ENCODE measurements at regions not wholly inside any gene's neighbourhood (a gene's known extent, or its start where the extent isn't known, plus 50 kb on each side); places are given as distances from the start of the nearest gene placed in this dataset.
A peak's percentile ranks its signal among the peaks of the same experiment; 100 is the strongest.
"Not testable (repeated sequence)": the region's sequence is repeated elsewhere in the genome, so short reads cannot be mapped to it uniquely, and the experiment has no call there.

DNA sequence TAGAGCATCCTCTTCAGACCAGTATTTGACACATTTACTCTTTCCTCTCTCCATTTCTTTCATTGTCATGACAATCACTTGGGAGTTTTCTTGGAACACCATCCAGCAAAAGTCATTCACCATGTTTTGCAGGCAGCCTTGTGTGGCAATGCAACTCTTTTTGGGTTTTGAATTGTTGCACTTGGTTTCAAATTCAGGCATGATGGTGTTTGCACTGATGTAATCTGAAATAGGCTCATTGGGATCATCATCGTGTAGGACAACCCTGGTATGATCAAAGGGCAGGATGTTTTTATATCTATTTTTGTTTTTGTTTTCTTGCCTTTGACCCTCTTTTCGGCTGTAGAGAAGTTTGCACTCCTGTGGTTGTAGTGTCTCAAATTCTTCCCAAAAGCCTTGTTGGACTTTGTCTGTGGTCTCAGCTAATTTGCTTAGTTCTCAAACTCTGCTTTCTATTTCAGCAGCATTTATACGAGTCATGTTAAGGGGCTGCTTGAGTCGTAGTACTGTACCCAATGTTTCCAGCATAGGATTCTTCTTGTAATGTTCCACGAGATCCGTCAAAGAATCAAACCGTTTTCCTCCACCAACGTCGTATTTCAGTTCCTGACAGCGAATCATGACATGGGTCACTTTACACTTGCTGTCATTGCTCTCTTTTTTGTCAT lies 160.8 kb upstream of the TNFAIP3 start:
- DNase-seq: no peak
- Mint-ChIP-seq H3K4me3 (peak overlapping the region in 1 of 5 donors; percentile 24), H3K27ac (peak overlapping the region; percentile 91 to 98 (median 93)), H3K9me3 (no peaks in the 10 kb centered on the region), H3K4me1 (peaks cover 54 to 58% of the 10 kb centered on the region in 2 donors), H3K27me3 (ENCODE audit: low read depth in 3 of 3) (peaks cover 12 to 26% (median 24%) of the 10 kb centered on the region in 3 donors), H3K36me3 (peaks cover 0 to 5% (median 3%) of the 10 kb centered on the region in 3 donors)

DNA sequence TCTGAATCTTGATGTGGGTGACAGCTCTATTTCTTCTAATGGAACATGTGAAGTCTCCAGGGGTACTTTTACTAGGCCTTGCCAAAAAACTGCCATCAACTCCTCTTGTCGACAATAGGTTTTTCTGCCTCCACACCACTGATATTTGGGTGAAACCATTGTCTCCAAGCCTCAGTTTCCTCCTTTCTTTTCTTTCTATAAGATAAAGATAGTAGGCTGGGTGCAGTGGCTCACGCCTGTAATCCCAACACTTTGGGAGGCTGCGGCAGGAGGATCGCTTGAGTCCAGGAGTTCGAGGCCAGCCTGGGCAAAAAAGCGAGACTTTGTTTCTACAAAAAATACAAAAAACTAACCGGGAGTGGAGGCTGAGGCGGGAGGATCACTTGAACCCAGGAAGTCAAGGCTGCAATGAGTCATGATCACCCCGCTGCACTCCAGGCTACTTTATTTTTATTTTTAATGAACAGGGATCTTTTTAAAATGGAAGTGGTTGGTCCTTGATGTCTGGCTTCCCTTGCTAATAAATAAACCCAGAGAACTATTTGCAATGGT lies 159.9 kb upstream of the TNFAIP3 start:
- Mint-ChIP-seq H3K36me3 (peaks cover 0 to 5% (median 3%) of the 10 kb centered on the region in 3 donors), H3K9me3 (peaks cover 0 to 3% (median 0%) of the 10 kb centered on the region in 6 donors), H3K27me3 (ENCODE audit: low read depth in 3 of 3) (peaks cover 10 to 26% (median 22%) of the 10 kb centered on the region in 3 donors), H3K27ac (peak overlapping the region; percentile 91 to 98 (median 93)), H3K4me3 (peak overlapping the region; percentile 40 to 74 (median 67)), H3K4me1 (peaks cover 58% of the 10 kb centered on the region in 2 donors)
- DNase-seq: no peak

DNA sequence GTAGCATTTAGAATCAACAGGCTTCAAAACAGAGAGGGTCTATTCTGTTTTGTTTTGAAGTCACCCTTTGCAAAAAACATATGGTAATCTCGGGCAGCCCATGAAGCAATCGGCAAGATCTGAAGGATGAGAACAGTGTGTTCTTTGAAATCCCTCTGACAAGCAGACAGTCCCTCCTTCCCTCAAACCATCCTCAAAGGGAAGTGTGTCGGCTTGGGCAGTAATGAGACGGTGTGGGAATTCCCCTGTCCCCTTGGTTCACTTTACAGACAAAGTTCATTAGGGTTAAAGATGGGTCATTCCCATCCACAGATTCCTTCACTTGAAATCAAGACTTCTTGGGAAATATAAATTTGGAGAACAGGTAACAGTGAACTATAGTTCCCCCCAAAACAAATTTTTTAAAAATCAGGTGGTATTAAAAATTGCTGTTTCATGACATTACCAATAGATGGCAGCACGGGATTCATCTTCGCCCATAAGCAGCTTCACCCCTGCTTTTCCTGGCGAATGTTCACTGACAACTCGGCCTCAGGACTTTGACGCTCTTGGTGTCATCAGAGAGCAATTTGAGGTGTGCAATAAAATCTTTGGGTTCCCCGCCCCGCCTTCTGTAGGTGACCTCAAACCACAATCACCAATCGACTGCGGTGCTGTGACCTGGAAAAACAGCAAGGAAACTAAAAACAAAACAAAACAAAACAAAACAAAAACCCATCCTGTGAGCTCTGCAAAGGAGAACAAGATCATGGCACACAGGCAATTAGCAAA lies 159.3 kb upstream of the TNFAIP3 start:
- Mint-ChIP-seq H3K9me3 (peaks cover 0 to 3% (median 0%) of the 10 kb centered on the region in 6 donors), H3K27ac (peak overlapping the region; percentile 91 to 98 (median 93)), H3K4me1 (peaks cover 58 to 60% of the 10 kb centered on the region in 2 donors), H3K27me3 (ENCODE audit: low read depth in 3 of 3) (peaks cover 10 to 26% (median 20%) of the 10 kb centered on the region in 3 donors), H3K36me3 (peaks cover 0 to 5% (median 3%) of the 10 kb centered on the region in 3 donors), H3K4me3 (peak overlapping the region; percentile 40 to 74 (median 67))
- peak; percentile 96 to 97 (median 97) for DNase-seq

DNA sequence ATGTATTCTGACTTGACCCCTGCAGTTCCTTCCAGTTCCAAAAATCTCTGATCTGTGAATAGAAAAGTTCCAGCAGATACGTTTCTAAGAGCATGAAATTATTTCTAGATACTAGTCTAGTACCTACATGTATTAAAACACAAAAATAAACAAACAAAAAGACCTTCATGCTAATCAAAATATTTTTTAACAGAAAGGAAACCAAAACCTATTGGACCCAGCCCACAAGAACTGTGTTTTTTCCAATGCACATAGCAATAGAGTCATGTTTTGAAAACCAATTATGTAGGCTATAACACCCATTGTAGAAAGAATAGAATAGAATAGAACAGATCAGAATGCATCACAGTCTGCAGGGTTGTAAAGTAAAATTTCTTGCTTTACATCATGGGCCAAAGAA lies 158.6 kb upstream of the TNFAIP3 start:
- Mint-ChIP-seq H3K9me3 (peaks cover 0 to 3% (median 0%) of the 10 kb centered on the region in 6 donors), H3K27ac (peak overlapping the region; percentile 91 to 98 (median 93)), H3K4me1 (peaks cover 58 to 60% of the 10 kb centered on the region in 2 donors), H3K36me3 (peaks cover 0 to 5% (median 3%) of the 10 kb centered on the region in 3 donors), H3K27me3 (ENCODE audit: low read depth in 3 of 3) (peaks cover 9 to 26% (median 20%) of the 10 kb centered on the region in 3 donors), H3K4me3 (peak overlapping the region; percentile 40 to 74 (median 67))
- peak; percentile 56 to 62 (median 56) for DNase-seq

DNA sequence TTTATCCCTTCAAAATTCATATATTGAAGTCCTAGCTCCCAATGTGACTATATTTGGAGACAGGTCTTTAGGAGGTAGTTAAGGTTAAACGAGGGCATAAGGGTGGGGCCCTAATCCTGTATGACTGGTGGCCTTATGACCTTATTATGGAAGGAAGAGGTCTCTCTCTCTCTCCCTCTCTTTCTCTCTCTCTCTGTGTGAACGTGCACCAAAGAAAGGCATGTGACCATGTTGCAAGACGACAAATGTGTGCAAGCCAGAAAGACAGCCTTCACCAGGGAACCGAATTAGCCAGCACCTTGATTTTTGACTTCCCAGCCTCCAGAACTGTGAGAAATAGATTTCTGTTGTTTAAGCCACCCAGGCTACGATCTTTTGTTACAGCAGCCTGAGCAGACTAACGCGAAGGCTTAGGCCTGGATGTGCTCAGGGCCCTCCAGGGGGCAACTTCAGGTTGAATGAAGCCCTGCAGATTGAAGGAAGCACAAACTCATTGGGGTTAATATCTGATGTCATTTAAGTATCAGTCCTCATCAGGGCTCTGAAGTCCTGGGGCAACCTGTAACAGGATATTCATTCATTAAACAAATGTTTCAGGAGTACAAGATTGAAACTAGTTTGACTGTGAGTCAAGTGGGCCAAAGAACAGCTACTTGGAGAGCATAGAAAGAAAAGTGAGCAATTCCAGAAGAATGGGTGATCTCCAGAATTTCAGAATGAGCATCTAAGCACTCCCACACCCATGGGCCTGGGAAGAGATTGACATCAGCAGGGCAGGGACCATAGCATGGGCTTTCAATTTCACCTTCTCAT lies 157.4 kb upstream of the TNFAIP3 start:
- Mint-ChIP-seq H3K27me3 (ENCODE audit: low read depth in 3 of 3) (peaks cover 9 to 28% (median 23%) of the 10 kb centered on the region in 3 donors), H3K9me3 (peaks cover 0 to 3% (median 0%) of the 10 kb centered on the region in 6 donors), H3K4me3 (peak overlapping the region in 1 of 5 donors; percentile 28), H3K4me1 (peaks cover 69% of the 10 kb centered on the region in 2 donors), H3K27ac (peak overlapping the region; percentile 67 to 98 (median 93)), H3K36me3 (peaks cover 0 to 5% (median 3%) of the 10 kb centered on the region in 3 donors)
- DNase-seq: no peak

DNA sequence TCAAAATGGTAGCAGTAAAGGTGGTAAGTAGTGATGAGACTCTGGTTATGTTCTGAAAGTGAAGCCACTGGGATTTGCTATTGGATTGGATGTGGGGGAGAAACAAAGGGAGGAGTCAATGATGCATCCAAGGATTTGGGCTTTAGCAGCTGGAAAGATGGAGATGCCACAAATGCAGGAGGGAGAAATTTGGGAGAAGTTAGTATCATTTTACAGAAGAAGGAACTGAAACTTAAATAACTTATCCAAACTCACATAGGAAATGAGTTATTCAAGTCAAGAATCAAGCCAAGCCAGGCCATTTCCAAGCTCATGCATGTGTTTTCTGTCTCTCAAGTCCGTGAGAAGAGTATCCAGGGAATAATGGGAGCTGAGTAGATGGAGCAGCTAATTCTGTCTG lies 155.1 kb upstream of the TNFAIP3 start:
- DNase-seq: no peak
- Mint-ChIP-seq H3K4me1 (peaks cover 72% of the 10 kb centered on the region in 2 donors), H3K36me3 (peaks cover 0 to 5% (median 3%) of the 10 kb centered on the region in 3 donors), H3K27ac (peak overlapping the region in 5 of 6 donors; percentile 30 to 96 (median 83)), H3K9me3 (peaks cover 0 to 3% (median 0%) of the 10 kb centered on the region in 6 donors), H3K4me3 (no peak overlapping the region), H3K27me3 (ENCODE audit: low read depth in 3 of 3) (peaks cover 9 to 33% (median 21%) of the 10 kb centered on the region in 3 donors)

DNA sequence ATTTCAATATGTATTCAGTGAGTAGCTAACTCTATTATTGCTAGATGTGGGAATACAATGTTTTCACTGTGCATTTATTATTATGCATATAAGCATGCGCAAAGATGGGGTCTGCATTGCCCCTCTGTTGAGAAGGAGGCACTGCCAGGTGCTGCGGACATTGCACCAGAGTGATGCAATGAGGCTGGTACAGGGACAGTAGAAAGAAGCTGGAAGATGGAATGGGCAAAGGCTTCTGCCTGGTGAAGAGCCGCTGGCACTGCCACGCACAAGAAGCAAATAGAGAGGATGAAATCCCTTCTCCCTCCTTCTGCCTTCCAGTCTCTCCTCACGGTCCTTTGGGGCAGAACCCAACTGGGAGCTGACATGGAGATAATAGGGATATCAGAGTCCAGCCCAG lies 154.5 kb upstream of the TNFAIP3 start:
- peaks cover 72% of the 10 kb centered on the region in 2 donors for H3K4me1 Mint-ChIP-seq
- peaks cover 0 to 3% (median 0%) of the 10 kb centered on the region in 6 donors for H3K9me3 Mint-ChIP-seq
- H3K27ac Mint-ChIP-seq: peak overlapping the region in 5 of 6 donors; percentile 30 to 96 (median 83)
- no peak for DNase-seq
- no peak overlapping the region for H3K4me3 Mint-ChIP-seq
- peaks cover 0 to 5% (median 3%) of the 10 kb centered on the region in 3 donors for H3K36me3 Mint-ChIP-seq
- peaks cover 10 to 36% (median 24%) of the 10 kb centered on the region in 3 donors for H3K27me3 Mint-ChIP-seq (ENCODE audit: low read depth in 3 of 3)

DNA sequence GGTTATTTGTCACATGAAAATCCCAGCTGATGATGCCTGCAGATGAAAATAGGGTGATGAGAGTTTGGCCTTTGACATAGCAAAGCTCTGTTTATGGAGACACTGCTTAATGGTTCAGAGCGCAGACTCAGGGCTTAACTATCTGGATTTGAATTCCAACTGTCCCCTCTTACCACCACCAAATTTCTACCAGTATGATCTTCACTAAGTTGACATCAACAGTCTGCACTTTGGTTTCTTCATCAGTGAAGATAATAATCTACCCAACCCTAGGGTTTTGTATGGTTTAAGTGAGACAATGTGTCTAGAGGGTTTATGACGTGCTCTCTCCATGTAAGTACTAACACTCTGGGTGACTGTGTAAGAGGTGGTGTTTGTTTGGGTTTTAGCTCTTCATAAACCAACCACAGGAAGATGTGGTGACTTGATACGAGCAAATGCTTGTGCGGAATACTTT lies 151.4 kb upstream of the TNFAIP3 start:
- H3K27me3 Mint-ChIP-seq (ENCODE audit: low read depth in 3 of 3): peaks cover 8 to 21% (median 18%) of the 10 kb centered on the region in 3 donors
- H3K4me1 Mint-ChIP-seq: peaks cover 50 to 52% of the 10 kb centered on the region in 2 donors
- peaks cover 0 to 4% (median 0%) of the 10 kb centered on the region in 6 donors for H3K9me3 Mint-ChIP-seq
- H3K27ac Mint-ChIP-seq: peak overlapping the region; percentile 91 to 97 (median 95)
- peak overlapping the region; percentile 60 to 78 (median 66) for H3K4me3 Mint-ChIP-seq
- peak; percentile 90 to 92 (median 92) for DNase-seq
- peaks cover 0 to under 1% (median 0%) of the 10 kb centered on the region in 3 donors for H3K36me3 Mint-ChIP-seq

DNA sequence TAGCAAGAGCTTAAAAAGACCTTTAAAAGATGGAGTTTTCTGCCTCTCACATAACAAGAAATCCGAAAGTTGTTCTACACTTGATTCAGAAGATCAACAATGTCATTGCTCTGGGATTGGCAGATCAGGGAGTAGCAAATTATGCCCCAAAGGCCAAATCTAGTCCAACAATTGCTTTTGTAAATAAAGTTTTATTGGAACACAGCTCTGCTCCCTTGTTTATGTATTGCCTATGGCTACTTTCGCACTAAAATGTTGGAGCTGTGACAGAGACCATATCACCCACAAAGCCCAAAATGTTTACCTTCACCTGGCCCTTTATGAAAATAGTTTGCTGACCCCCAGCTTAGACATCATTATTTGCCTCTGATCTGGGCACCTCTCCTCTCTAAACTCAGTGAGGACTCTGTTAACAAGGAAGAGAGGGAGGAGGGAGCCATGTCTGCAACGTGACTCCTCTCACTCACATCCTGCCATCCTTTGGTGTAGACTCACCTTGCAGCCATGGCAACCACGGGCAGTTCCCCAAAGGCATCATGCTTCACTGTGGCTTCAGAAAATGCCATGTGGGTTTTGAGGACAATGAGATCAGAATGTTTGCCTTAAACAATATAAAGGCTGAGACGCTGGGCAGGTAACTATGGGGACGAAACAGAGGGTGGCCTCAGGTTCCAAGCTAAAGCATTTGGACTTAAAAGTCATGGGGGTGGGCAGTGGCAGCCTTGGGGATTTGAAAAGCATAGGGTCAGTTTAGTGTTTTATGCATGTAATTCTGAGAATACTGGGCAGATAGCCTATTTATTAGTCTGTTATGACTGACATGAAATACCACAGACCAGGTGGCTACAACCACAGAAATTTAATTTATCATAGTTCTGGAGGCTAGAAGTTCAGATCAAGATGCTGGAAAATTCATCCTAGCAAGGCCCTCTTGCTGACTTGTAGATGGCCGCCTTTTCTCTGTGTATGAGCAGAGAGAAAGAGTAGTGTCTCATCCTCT lies 149.7 kb upstream of the TNFAIP3 start:
- H3K4me1 Mint-ChIP-seq: peaks cover 51 to 53% of the 10 kb centered on the region in 2 donors
- DNase-seq: peak; percentile 83 to 85 (median 83)
- H3K27me3 Mint-ChIP-seq (ENCODE audit: low read depth in 3 of 3): peaks cover 12 to 20% (median 19%) of the 10 kb centered on the region in 3 donors
- no peaks in the 10 kb centered on the region for H3K36me3 Mint-ChIP-seq
- peaks cover 0 to 1% (median 0%) of the 10 kb centered on the region in 6 donors for H3K9me3 Mint-ChIP-seq
- peak overlapping the region; percentile 70 to 97 (median 94) for H3K27ac Mint-ChIP-seq
- peak overlapping the region in 4 of 5 donors; percentile 60 to 76 (median 72) for H3K4me3 Mint-ChIP-seq

DNA sequence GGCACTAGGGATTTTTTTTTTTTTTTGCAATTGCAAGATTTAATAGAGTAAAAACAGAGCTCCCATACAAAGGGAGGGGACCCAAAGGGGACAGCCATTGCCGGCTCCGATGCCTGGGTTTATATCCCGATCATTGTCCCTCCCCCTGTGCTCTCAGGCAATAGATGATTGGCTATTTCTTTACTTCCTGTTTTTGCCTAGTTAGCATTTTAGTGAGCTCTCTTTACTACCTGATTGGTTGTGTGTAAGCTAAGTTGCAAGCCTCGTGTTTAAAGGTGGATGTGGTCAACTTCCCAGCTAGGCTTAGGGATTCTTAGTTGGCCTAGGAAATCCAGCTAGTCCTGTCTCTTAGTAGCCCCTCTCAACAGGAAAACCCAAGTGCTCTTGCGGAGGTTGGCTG lies 148.2 kb upstream of the TNFAIP3 start:
- Mint-ChIP-seq H3K27ac (peak overlapping the region in 3 of 6 donors; percentile 66 to 96 (median 93)), H3K27me3 (ENCODE audit: low read depth in 3 of 3) (peaks cover 14 to 23% (median 23%) of the 10 kb centered on the region in 3 donors), H3K4me1 (peaks cover 60 to 63% of the 10 kb centered on the region in 2 donors)
- H3K9me3 Mint-ChIP-seq, DNase-seq, H3K4me3 Mint-ChIP-seq, H3K36me3 Mint-ChIP-seq: not testable (repeated sequence)

DNA sequence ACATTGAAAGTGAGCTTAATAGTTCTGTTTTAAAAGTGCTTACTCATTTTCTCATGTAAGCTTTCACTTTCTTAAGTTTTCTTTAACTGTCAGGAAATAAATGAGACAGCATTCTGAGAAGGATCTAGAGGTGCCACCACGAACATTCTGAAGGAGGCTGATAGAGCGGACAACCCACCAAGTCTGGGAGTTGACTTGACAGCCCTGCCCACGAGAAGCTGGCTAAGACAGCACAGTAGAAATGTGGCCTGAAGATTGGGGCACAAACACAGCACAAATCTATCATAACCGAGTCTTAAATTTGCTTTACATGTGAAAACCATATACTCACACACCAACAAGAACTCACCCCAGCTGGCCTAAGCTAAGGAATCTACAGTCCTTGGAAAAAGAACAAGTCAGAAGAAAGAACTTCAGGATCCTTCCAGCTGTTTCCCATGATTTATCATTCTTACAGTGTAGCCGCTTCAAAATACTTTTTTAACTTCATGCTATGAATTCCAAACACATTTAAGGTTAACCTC lies 144.2 kb upstream of the TNFAIP3 start:
- Mint-ChIP-seq H3K4me1 (peaks cover 24 to 25% of the 10 kb centered on the region in 2 donors), H3K36me3 (peaks cover 0 to 3% (median 2%) of the 10 kb centered on the region in 3 donors), H3K27ac (peak overlapping the region; percentile 72 to 92 (median 85)), H3K4me3 (peak overlapping the region; percentile 29 to 65 (median 45)), H3K9me3 (peaks cover 0 to 1% (median 0%) of the 10 kb centered on the region in 6 donors), H3K27me3 (ENCODE audit: low read depth in 3 of 3) (peaks cover 7 to 11% (median 8%) of the 10 kb centered on the region in 3 donors)
- DNase-seq: peak; percentile 62 to 71 (median 62)
